HCT116 (cell line): ENCODE measurements at regions not wholly inside any gene's neighbourhood (a gene's known extent, or its start where the extent isn't known, plus 50 kb on each side); places are given as distances from the start of the nearest gene placed in this dataset.

Experiments
- ATAC-seq: fragments of 200-7000 bp; cut with Tn5 transposase; 2 replicates; pipeline ENCODE4 v1.9.1; 2020; ENCODE audit warnings: mild to moderate bottlenecking, moderate library complexity
- BruUV-seq: library from RNA; stranded (reverse); fragments of 400-500 nt; replicated peaks from 2 replicates; lab custom pipeline; 2021; lab: Mats Ljungman, UMichigan
- CTCF ChIA-PET: fragments of 300-600 bp; sonication (Branson Sonifier 250); formaldehyde crosslinking; loops from one replicate; lab custom pipeline; 2021; ENCODE audit warnings: antibody characterized with exemption; lab: Charles Lee
- POLR2A ChIA-PET: fragments of 300-600, 350-600 bp; sonication (Branson Sonifier 250); formaldehyde crosslinking; loops from one replicate; lab custom pipeline; 2021; ENCODE audit warnings: antibody characterized with exemption; lab: Charles Lee
- RAD21 ChIA-PET, 2 experiments: fragments of 300-600 bp; sonication (Branson Sonifier 250); formaldehyde crosslinking; loops; one replicate each; lab custom pipeline; 2023; ENCODE audit warnings: low total read pairs in 2 of 2; ENCODE audit not compliant: uncharacterized antibody in 2 of 2, unreplicated experiment in 2 of 2, low non-redundant PET in 1 of 2; lab: Charles Lee
- DNase-seq: peaks from one replicate; pipeline ENCODE4 v3.0.0-alpha.2; 2010; ENCODE audit warnings: low read depth, low spot score
- H2AFZ ChIP-seq: fragments of 200-600 bp; shearing (Covaris generic), sonication (generic); 2 replicates; pipeline ENCODE4 v1.6.1; 2017; ENCODE audit warnings: low read depth, mixed run types, mixed read lengths, antibody characterized with exemption, low read length; ENCODE audit not compliant: poor library complexity, severe bottlenecking
- H3K27ac ChIP-seq: 2 replicates; pipeline ENCODE4 v1.5.1; 2012; ENCODE audit warnings: low read depth, low read length
- H3K27me3 ChIP-seq: fragments of 200-600 bp; sonication (generic); 2 replicates; pipeline ENCODE4 v1.6.1; 2016; ENCODE audit warnings: mixed run types, low read length, mixed read lengths; ENCODE audit not compliant: insufficient read depth
- H3K36me3 ChIP-seq, 2 experiments: fragments of 200-500 bp in 1 of 2; fragments of 200-600 bp in 1 of 2; sonication (Bioruptor generic) in 1 of 2; sonication (generic) in 1 of 2; 2 replicates each; pipeline versions ENCODE4 v1.5.1 to v1.6.1; 2014 to 2016; ENCODE audit warnings: low read length in 2 of 2, inconsistent platforms in 1 of 2, mixed read lengths in 1 of 2, mixed run types in 1 of 2; ENCODE audit not compliant: insufficient read depth in 2 of 2, control insufficient read depth in 1 of 2
- H3K4me1 ChIP-seq, 2 experiments: fragments of 200-600 bp in 1 of 2; sonication (generic) in 1 of 2; 2 replicates each; pipeline versions ENCODE4 v1.5.1 to v1.6.1; 2012 to 2017; ENCODE audit warnings: low read length in 2 of 2, inconsistent platforms in 1 of 2, mild to moderate bottlenecking in 1 of 2, mixed read lengths in 1 of 2, mixed run types in 1 of 2, moderate library complexity in 1 of 2; ENCODE audit not compliant: insufficient read depth in 2 of 2, control insufficient read depth in 1 of 2
- H3K4me2 ChIP-seq: fragments of 200-600 bp; sonication (generic); 2 replicates; pipeline ENCODE4 v1.6.1; 2017; ENCODE audit warnings: mixed run types, low read length, mixed read lengths
- H3K4me3 ChIP-seq, 2 experiments: fragments of 200-600 bp in 1 of 2; sonication (generic) in 1 of 2; replicated peaks in 1 of 2; 2 replicates each; pipeline ENCODE4 v1.5.1; 2011 to 2016; ENCODE audit warnings: low read length in 2 of 2, control low read depth in 1 of 2, low read depth in 1 of 2, mild to moderate bottlenecking in 1 of 2, mixed read lengths in 1 of 2, mixed run types in 1 of 2
- H3K79me2 ChIP-seq: fragments of 200-600 bp; sonication (generic); 2 replicates; pipeline ENCODE4 v1.6.1; 2017; ENCODE audit warnings: mild to moderate bottlenecking, mixed run types, low read length, moderate library complexity, mixed read lengths; ENCODE audit not compliant: insufficient read depth
- H3K9ac ChIP-seq: fragments of 200-600 bp; sonication (generic); 2 replicates; pipeline ENCODE4 v1.6.1; 2016; ENCODE audit warnings: low read length, mixed read lengths
- H3K9me2 ChIP-seq: fragments of 200-600 bp; sonication (generic), shearing (Covaris generic); 2 replicates; pipeline ENCODE4 v1.6.1; 2017; ENCODE audit warnings: mixed run types, mild to moderate bottlenecking, moderate library complexity; ENCODE audit not compliant: insufficient read depth
- H3K9me3 ChIP-seq, 2 experiments: fragments of 200-500 bp in 1 of 2; fragments of 200-600 bp in 1 of 2; sonication (Bioruptor generic) in 1 of 2; sonication (generic) in 1 of 2; 2 replicates each; pipeline ENCODE4 v1.6.1; 2014 to 2017; ENCODE audit warnings: low read length in 2 of 2, mixed read lengths in 2 of 2, inconsistent platforms in 1 of 2, low read depth in 1 of 2, mild to moderate bottlenecking in 1 of 2, mixed run types in 1 of 2, moderate library complexity in 1 of 2; ENCODE audit not compliant: control insufficient read depth in 1 of 2, insufficient read depth in 1 of 2
- H4K20me1 ChIP-seq: fragments of 200-600 bp; sonication (generic), shearing (Covaris generic); 2 replicates; pipeline ENCODE4 v1.6.1; 2017; ENCODE audit warnings: mixed run types, mild to moderate bottlenecking, moderate library complexity; ENCODE audit not compliant: insufficient read depth
- CEBPB ChIP-seq: IDR thresholded peaks from 2 replicates; pipeline ENCODE4 v1.6.1; 2012; ENCODE audit warnings: low read depth
- EGR1 ChIP-seq: IDR thresholded peaks from 2 replicates; pipeline ENCODE4 v1.6.1; 2012; ENCODE audit warnings: low read depth
- ELF1 ChIP-seq: IDR thresholded peaks from 2 replicates; pipeline ENCODE4 v1.6.1; 2012; ENCODE audit warnings: low read depth, borderline replicate concordance
- EZH2phosphoT487 ChIP-seq: fragments of 200-600 bp; IDR thresholded peaks from 2 replicates; pipeline ENCODE4 v1.6.1; 2018; ENCODE audit warnings: antibody characterized with exemption, borderline replicate concordance
- FOSL1 ChIP-seq: IDR thresholded peaks from 2 replicates; pipeline ENCODE4 v1.6.1; 2012; ENCODE audit warnings: low read depth
- POLR2A ChIP-seq: IDR thresholded peaks from 2 replicates; pipeline ENCODE4 v1.7.0; 2011; ENCODE audit warnings: borderline replicate concordance; ENCODE audit not compliant: insufficient read depth, insufficient read length; ENCODE audit errors: extremely low read depth
- POLR2AphosphoS5 ChIP-seq: IDR thresholded peaks from 2 replicates; pipeline ENCODE4 v1.6.1; 2011; ENCODE audit warnings: mild to moderate bottlenecking, low read depth, low read length, moderate library complexity
- RAD21 ChIP-seq: IDR thresholded peaks from 2 replicates; pipeline ENCODE4 v1.6.1; 2012; ENCODE audit warnings: low read depth, mild to moderate bottlenecking
- SRF ChIP-seq: IDR thresholded peaks from 2 replicates; pipeline ENCODE4 v1.6.1; 2012; ENCODE audit warnings: low read depth
- TCF7L2 ChIP-seq: IDR thresholded peaks from 2 replicates; pipeline ENCODE4 v1.7.0; 2011; ENCODE audit warnings: borderline replicate concordance, inconsistent platforms; ENCODE audit not compliant: insufficient read depth, insufficient read length; ENCODE audit errors: extremely low read depth
- YY1 ChIP-seq: IDR thresholded peaks from 2 replicates; pipeline ENCODE4 v1.6.1; 2011; ENCODE audit warnings: low read length, low read depth, moderate library complexity, mild to moderate bottlenecking; ENCODE audit not compliant: insufficient replicate concordance; ENCODE audit errors: extremely low read depth
- ZNF274 ChIP-seq: fragments of 200-500 bp; sonication (Bioruptor generic); IDR thresholded peaks from 2 replicates; pipeline ENCODE4 v1.6.1; 2014; ENCODE audit warnings: mild to moderate bottlenecking, low read depth, low read length, inconsistent platforms
- intact Hi-C: fragments of 100-400 bp; cut with micrococcal nuclease; formaldehyde crosslinking; loops from 2 replicates; pipeline ENCODE4 v1.10.0; 2022
- TF ChIP-seq, protein P1 (sequence below): IDR thresholded peaks from 2 replicates; pipeline ENCODE4 v1.6.1; 2012
- TF ChIP-seq, protein P2 (sequence below): IDR thresholded peaks from 2 replicates; pipeline ENCODE4 v1.6.1; 2011; ENCODE audit warnings: mild to moderate bottlenecking, low read length, moderate library complexity; ENCODE audit not compliant: insufficient replicate concordance; ENCODE audit errors: extremely low read depth
- TF ChIP-seq, protein P3 (sequence below): IDR thresholded peaks from 2 replicates; pipeline ENCODE4 v1.6.1; 2012; ENCODE audit warnings: low read depth

DNA sequence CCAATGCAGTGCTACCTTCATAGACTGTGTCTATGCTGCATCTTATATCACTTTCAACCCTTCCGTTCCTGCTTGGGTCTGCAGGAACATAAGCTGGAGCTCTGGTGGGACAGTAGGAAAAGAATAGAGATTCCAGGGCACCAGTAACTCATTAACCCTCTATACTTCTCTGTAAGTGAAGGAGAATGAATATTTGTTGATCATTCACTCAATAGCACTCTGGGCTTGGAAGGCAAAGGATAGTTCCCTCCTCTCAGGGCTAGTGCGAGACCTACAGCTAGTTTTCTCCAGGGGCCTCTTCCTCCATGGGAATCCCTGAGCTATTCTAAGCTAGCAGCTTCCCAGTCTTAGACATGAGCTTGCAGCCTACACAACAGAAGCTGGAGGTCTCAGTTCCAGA is 84.7 kb downstream of the BMP4 start:
- Histone ChIP-seq H3K4me3 (no peak overlapping the region), H3K27ac (no peak overlapping the region), H3K9me2 (no peaks in the 10 kb centered on the region), H3K27me3 (no peaks in the 10 kb centered on the region), H3K4me1 (no peaks in the 10 kb centered on the region), H3K4me2 (no peak overlapping the region), H2AFZ (no peak overlapping the region), H3K79me2 (no peaks in the 10 kb centered on the region), H3K9me3 (no peaks in the 10 kb centered on the region), H4K20me1 (no peaks in the 10 kb centered on the region), H3K36me3 (no peaks in the 10 kb centered on the region), H3K9ac (no peak overlapping the region)
- no peak for DNase-seq
- BruUV-seq, result no TSS peak
- ChIA-PET RAD21 (no interaction called here), CTCF (no interaction called here), POLR2A (no interaction called here)
- ATAC-seq, result no peak
- TF ChIP-seq CEBPB (no peak), FOSL1 (no peak), SRF (no peak), YY1 (no peak), RAD21 (no peak), TCF7L2 (no peak), ZNF274 (no peak), ELF1 (no peak), POLR2AphosphoS5 (no peak), EZH2phosphoT487 (no peak), EGR1 (no peak), POLR2A (no peak)
- TF ChIP-seq, protein P1, sequence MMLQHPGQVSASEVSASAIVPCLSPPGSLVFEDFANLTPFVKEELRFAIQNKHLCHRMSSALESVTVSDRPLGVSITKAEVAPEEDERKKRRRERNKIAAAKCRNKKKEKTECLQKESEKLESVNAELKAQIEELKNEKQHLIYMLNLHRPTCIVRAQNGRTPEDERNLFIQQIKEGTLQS, result no peak
- TF ChIP-seq, protein P2, sequence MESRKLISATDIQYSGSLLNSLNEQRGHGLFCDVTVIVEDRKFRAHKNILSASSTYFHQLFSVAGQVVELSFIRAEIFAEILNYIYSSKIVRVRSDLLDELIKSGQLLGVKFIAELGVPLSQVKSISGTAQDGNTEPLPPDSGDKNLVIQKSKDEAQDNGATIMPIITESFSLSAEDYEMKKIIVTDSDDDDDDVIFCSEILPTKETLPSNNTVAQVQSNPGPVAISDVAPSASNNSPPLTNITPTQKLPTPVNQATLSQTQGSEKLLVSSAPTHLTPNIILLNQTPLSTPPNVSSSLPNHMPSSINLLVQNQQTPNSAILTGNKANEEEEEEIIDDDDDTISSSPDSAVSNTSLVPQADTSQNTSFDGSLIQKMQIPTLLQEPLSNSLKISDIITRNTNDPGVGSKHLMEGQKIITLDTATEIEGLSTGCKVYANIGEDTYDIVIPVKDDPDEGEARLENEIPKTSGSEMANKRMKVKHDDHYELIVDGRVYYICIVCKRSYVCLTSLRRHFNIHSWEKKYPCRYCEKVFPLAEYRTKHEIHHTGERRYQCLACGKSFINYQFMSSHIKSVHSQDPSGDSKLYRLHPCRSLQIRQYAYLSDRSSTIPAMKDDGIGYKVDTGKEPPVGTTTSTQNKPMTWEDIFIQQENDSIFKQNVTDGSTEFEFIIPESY, result no peak
- TF ChIP-seq, protein P3, sequence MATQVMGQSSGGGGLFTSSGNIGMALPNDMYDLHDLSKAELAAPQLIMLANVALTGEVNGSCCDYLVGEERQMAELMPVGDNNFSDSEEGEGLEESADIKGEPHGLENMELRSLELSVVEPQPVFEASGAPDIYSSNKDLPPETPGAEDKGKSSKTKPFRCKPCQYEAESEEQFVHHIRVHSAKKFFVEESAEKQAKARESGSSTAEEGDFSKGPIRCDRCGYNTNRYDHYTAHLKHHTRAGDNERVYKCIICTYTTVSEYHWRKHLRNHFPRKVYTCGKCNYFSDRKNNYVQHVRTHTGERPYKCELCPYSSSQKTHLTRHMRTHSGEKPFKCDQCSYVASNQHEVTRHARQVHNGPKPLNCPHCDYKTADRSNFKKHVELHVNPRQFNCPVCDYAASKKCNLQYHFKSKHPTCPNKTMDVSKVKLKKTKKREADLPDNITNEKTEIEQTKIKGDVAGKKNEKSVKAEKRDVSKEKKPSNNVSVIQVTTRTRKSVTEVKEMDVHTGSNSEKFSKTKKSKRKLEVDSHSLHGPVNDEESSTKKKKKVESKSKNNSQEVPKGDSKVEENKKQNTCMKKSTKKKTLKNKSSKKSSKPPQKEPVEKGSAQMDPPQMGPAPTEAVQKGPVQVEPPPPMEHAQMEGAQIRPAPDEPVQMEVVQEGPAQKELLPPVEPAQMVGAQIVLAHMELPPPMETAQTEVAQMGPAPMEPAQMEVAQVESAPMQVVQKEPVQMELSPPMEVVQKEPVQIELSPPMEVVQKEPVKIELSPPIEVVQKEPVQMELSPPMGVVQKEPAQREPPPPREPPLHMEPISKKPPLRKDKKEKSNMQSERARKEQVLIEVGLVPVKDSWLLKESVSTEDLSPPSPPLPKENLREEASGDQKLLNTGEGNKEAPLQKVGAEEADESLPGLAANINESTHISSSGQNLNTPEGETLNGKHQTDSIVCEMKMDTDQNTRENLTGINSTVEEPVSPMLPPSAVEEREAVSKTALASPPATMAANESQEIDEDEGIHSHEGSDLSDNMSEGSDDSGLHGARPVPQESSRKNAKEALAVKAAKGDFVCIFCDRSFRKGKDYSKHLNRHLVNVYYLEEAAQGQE, result no peak
- intact Hi-C loops, result no loop called here
